Neural cell (in vitro differentiated cells): ENCODE measurements at regions not wholly inside any gene's neighbourhood (a gene's known extent, or its start where the extent isn't known, plus 50 kb on each side); places are given as distances from the start of the nearest gene placed in this dataset.

Experiments used
- H2AFZ ChIP-seq: fragments of 200-600, 300-800 bp; sonication (generic), shearing (Covaris generic); 2 replicates; pipeline ENCODE4 v1.6.0; 2014; ENCODE audit warnings: low read depth, mild to moderate bottlenecking, antibody characterized with exemption, low read length, moderate library complexity
- H3F3A ChIP-seq: fragments of 200-600 bp; shearing (Covaris generic); 2 replicates; pipeline ENCODE4 v1.6.1; 2016; ENCODE audit warnings: mild to moderate bottlenecking, moderate library complexity, mixed read lengths, antibody characterized with exemption, low read length; ENCODE audit not compliant: insufficient read depth, poor library complexity, severe bottlenecking
- H3K27ac ChIP-seq: fragments of 200-600, 300-800 bp; sonication (generic), shearing (Covaris generic); 2 replicates; pipeline ENCODE4 v1.5.1; 2014; ENCODE audit warnings: mild to moderate bottlenecking, low read length, moderate library complexity
- H3K27me3 ChIP-seq: fragments of 300-800, 200-600 bp; sonication (generic), shearing (Covaris generic); 2 replicates; pipeline ENCODE4 v1.6.0; 2014; ENCODE audit warnings: mild to moderate bottlenecking, low read depth, low read length, moderate library complexity; ENCODE audit not compliant: insufficient read depth
- H3K36me3 ChIP-seq: fragments of 300-800, 200-600 bp; sonication (generic), shearing (Covaris generic); 2 replicates; pipeline ENCODE4 v1.5.1; 2014; ENCODE audit warnings: mild to moderate bottlenecking, antibody characterized with exemption, low read length, moderate library complexity; ENCODE audit not compliant: insufficient read depth
- H3K4me2 ChIP-seq: fragments of 300-800, 200-600 bp; sonication (generic), shearing (Covaris generic); 2 replicates; pipeline ENCODE4 v1.6.0; 2014; ENCODE audit warnings: mild to moderate bottlenecking, low read length
- H3K4me3 ChIP-seq: fragments of 300-800, 200-600 bp; sonication (generic), shearing (Covaris generic); 2 replicates; pipeline ENCODE4 v1.5.1; 2014; ENCODE audit warnings: mild to moderate bottlenecking, low read length, moderate library complexity
- H3K79me2 ChIP-seq: fragments of 200-600 bp; shearing (Covaris generic); replicated peaks from 2 replicates; pipeline ENCODE4 v1.6.0; 2014; ENCODE audit warnings: mild to moderate bottlenecking, low read length, moderate library complexity; ENCODE audit not compliant: insufficient read depth
- H3K9ac ChIP-seq: fragments of 300-800, 200-600 bp; sonication (generic), shearing (Covaris generic); 2 replicates; pipeline ENCODE4 v1.6.1; 2016; ENCODE audit warnings: mild to moderate bottlenecking, low read length, mixed read lengths
- H3K9me2 ChIP-seq: fragments of 200-600 bp; shearing (Covaris generic); 2 replicates; pipeline ENCODE4 v1.6.1; 2016; ENCODE audit warnings: mild to moderate bottlenecking, low read length, mixed read lengths; ENCODE audit not compliant: insufficient read depth
- H3K9me3 ChIP-seq: fragments of 200-600, 300-800 bp; sonication (generic), shearing (Covaris generic); 2 replicates; pipeline ENCODE4 v1.6.1; 2016; ENCODE audit warnings: mild to moderate bottlenecking, mixed run types, low read length, moderate library complexity, mixed read lengths
- H4K20me1 ChIP-seq: fragments of 200-600 bp; shearing (Covaris generic); 2 replicates; pipeline ENCODE4 v1.6.1; 2016; ENCODE audit warnings: mild to moderate bottlenecking, mixed run types; ENCODE audit not compliant: insufficient read depth
- EP300 ChIP-seq: fragments of 450-650 bp; conservative IDR thresholded peaks from 2 replicates; pipeline ENCODE4 v1.6.1; 2014; ENCODE audit warnings: antibody characterized with exemption, mild to moderate bottlenecking, moderate library complexity; ENCODE audit not compliant: poor library complexity, severe bottlenecking
- EZH2 ChIP-seq: fragments of 200-600, 300-800 bp; shearing (Covaris generic), sonication (generic); IDR thresholded peaks from 2 replicates; pipeline ENCODE4 v1.6.1; 2014; ENCODE audit warnings: antibody characterized with exemption, low read length, borderline replicate concordance, mild to moderate bottlenecking; ENCODE audit not compliant: insufficient read depth, poor library complexity, severe bottlenecking
- MXI1 ChIP-seq: fragments of 450-650 bp; conservative IDR thresholded peaks from 2 replicates; pipeline ENCODE4 v1.6.1; 2014; ENCODE audit warnings: antibody characterized with exemption, mild to moderate bottlenecking; ENCODE audit not compliant: poor library complexity, severe bottlenecking
- RAD21 ChIP-seq: fragments of 450-650 bp; conservative IDR thresholded peaks from 2 replicates; pipeline ENCODE4 v1.6.1; 2014; ENCODE audit warnings: antibody characterized with exemption, mild to moderate bottlenecking, moderate library complexity
- SMC3 ChIP-seq: fragments of 450-650 bp; conservative IDR thresholded peaks from 2 replicates; pipeline ENCODE4 v1.6.1; 2014; ENCODE audit warnings: antibody characterized with exemption, mild to moderate bottlenecking, moderate library complexity; ENCODE audit not compliant: poor library complexity
- TAF1 ChIP-seq: IDR thresholded peaks from 2 replicates; pipeline ENCODE4 v1.6.1; 2012; ENCODE audit warnings: low read depth
- TF ChIP-seq, protein P1 (sequence below): IDR thresholded peaks from 2 replicates; pipeline ENCODE4 v1.6.1; 2012; ENCODE audit warnings: borderline replicate concordance
- TF ChIP-seq, protein P2 (sequence below): fragments of 450-650 bp; IDR thresholded peaks from 2 replicates; pipeline ENCODE4 v1.5.1; 2014; ENCODE audit warnings: antibody characterized with exemption, mild to moderate bottlenecking, moderate library complexity; ENCODE audit not compliant: poor library complexity, severe bottlenecking

DNA sequence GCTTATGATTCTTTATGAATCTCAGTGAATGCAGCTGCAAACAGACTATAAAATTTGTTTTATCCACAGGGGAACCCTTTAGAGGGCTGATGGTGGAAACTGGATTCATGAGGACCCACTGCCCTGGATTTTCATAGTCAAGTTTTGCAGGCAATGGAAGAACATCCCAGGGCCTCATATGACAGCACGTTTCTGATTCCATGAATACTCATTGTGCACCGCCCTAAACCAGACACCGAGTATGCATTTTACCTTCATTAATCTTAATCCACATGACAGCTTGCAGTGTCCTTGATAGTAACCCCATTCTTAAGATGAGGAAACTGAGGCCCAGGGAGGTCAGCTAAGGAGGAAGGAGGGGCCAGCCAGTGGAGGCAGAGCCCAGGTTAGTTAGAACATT is 270.4 kb downstream of the PREX1 start:
- no peak overlapping the region for H3K4me2 ChIP-seq
- no peaks in the 10 kb centered on the region for H3K9me3 ChIP-seq
- no peak overlapping the region for H3K27ac ChIP-seq
- H3K9me2 ChIP-seq: no peaks in the 10 kb centered on the region
- H3K9ac ChIP-seq: no peak overlapping the region
- H3K27me3 ChIP-seq: no peaks in the 10 kb centered on the region
- no peak overlapping the region for H2AFZ ChIP-seq
- H3K4me3 ChIP-seq: no peak overlapping the region
- H3F3A ChIP-seq: peaks cover 3% of the 10 kb centered on the region
- no peaks in the 10 kb centered on the region for H3K79me2 ChIP-seq
- H3K36me3 ChIP-seq: no peaks in the 10 kb centered on the region
- TF ChIP-seq RAD21 (no peak), SMC3 (no peak), EP300 (no peak), EZH2 (no peak), TAF1 (no peak)
- TF ChIP-seq, protein P1, sequence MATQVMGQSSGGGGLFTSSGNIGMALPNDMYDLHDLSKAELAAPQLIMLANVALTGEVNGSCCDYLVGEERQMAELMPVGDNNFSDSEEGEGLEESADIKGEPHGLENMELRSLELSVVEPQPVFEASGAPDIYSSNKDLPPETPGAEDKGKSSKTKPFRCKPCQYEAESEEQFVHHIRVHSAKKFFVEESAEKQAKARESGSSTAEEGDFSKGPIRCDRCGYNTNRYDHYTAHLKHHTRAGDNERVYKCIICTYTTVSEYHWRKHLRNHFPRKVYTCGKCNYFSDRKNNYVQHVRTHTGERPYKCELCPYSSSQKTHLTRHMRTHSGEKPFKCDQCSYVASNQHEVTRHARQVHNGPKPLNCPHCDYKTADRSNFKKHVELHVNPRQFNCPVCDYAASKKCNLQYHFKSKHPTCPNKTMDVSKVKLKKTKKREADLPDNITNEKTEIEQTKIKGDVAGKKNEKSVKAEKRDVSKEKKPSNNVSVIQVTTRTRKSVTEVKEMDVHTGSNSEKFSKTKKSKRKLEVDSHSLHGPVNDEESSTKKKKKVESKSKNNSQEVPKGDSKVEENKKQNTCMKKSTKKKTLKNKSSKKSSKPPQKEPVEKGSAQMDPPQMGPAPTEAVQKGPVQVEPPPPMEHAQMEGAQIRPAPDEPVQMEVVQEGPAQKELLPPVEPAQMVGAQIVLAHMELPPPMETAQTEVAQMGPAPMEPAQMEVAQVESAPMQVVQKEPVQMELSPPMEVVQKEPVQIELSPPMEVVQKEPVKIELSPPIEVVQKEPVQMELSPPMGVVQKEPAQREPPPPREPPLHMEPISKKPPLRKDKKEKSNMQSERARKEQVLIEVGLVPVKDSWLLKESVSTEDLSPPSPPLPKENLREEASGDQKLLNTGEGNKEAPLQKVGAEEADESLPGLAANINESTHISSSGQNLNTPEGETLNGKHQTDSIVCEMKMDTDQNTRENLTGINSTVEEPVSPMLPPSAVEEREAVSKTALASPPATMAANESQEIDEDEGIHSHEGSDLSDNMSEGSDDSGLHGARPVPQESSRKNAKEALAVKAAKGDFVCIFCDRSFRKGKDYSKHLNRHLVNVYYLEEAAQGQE: no peak
- no peaks in the 10 kb centered on the region for H4K20me1 ChIP-seq

DNA sequence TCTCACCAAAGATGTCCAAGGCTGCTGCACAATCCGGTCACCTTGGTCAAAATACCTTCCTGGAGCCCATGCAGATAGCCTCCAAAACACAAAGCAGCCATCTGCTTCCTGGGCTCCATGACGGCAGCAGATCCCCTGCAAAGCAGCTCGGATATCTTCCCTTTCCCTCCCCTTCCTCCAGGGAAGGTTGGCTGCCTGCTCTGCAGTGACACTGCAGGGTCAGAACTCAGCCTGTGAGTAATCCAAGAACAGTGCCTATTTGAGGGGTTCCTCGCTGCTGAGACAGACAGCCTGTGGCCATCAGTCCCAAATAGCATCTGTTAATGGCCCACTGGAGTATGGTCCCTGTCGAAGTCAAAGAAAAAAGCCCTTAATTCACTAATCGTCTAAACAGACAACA is 270.8 kb downstream of the PREX1 start:
- no peak overlapping the region for H3K4me2 ChIP-seq
- H3K9me3 ChIP-seq: no peaks in the 10 kb centered on the region
- no peak overlapping the region for H2AFZ ChIP-seq
- no peaks in the 10 kb centered on the region for H3K27me3 ChIP-seq
- H3K27ac ChIP-seq: no peak overlapping the region
- H3K9me2 ChIP-seq: no peaks in the 10 kb centered on the region
- H3K4me3 ChIP-seq: no peak overlapping the region
- TF ChIP-seq RAD21 (peak; percentile 20), SMC3 (no peak)
- TF ChIP-seq, protein P1: no peak
- no peaks in the 10 kb centered on the region for H4K20me1 ChIP-seq
- no peaks in the 10 kb centered on the region for H3K79me2 ChIP-seq
- H3K9ac ChIP-seq: no peak overlapping the region
- H3F3A ChIP-seq: peaks cover 3% of the 10 kb centered on the region
- H3K36me3 ChIP-seq: no peaks in the 10 kb centered on the region

DNA sequence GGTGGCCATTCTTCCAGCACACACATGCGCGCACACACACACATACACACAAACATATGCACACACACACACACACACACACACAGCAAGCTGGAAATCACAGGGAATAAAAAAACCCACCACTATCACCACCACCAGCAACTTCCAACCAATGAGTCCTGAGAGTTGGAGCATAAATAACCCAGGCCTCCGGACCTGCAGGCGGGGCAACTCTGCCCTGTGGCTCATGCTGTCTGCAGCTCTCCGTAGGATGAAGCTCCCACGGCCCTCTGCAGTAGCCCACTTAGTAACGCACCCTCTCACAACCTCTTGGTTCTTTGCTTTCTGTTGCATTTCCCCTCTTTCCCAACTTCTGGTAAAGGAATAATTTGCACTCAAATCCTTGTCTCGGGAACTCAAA is 275.2 kb downstream of the PREX1 start:
- Histone ChIP-seq H3K9me2 (no peaks in the 10 kb centered on the region), H3K79me2 (no peaks in the 10 kb centered on the region), H3K9ac (no peak overlapping the region), H3K36me3 (no peaks in the 10 kb centered on the region), H3F3A (peaks cover 1% of the 10 kb centered on the region), H3K4me2 (no peak overlapping the region), H3K27me3 (no peaks in the 10 kb centered on the region), H3K4me3 (no peak overlapping the region), H3K9me3 (no peaks in the 10 kb centered on the region), H2AFZ (no peak overlapping the region), H4K20me1 (no peaks in the 10 kb centered on the region), H3K27ac (no peak overlapping the region)
- no peak for TF ChIP-seq MXI1
- TF ChIP-seq EP300: no peak
- TF ChIP-seq, protein P1: no peak
- TF ChIP-seq SMC3: no peak
- TF ChIP-seq, protein P2, sequence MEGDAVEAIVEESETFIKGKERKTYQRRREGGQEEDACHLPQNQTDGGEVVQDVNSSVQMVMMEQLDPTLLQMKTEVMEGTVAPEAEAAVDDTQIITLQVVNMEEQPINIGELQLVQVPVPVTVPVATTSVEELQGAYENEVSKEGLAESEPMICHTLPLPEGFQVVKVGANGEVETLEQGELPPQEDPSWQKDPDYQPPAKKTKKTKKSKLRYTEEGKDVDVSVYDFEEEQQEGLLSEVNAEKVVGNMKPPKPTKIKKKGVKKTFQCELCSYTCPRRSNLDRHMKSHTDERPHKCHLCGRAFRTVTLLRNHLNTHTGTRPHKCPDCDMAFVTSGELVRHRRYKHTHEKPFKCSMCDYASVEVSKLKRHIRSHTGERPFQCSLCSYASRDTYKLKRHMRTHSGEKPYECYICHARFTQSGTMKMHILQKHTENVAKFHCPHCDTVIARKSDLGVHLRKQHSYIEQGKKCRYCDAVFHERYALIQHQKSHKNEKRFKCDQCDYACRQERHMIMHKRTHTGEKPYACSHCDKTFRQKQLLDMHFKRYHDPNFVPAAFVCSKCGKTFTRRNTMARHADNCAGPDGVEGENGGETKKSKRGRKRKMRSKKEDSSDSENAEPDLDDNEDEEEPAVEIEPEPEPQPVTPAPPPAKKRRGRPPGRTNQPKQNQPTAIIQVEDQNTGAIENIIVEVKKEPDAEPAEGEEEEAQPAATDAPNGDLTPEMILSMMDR: no peak
- TF ChIP-seq EZH2: no peak
